ENCODE measurements at regions not wholly inside any gene's neighbourhood (a gene's known extent, or its start where the extent isn't known, plus 50 kb on each side); places are given as distances from the start of the nearest gene placed in this dataset.
"Not testable (repeated sequence)": the region's sequence is repeated elsewhere in the genome, so short reads cannot be mapped to it uniquely, and the experiment has no call there.

- not testable (repeated sequence) for H3K27ac ChIP-seq (ENCODE audit: low read length); H2AFZ ChIP-seq (ENCODE audit: low read depth, low read length); DNase-seq; H3K36me3 ChIP-seq (ENCODE audit: insufficient read depth, low read length); ATAC-seq (ENCODE audit: insufficient read depth, low read depth); H3K9me3 ChIP-seq (ENCODE audit: insufficient read depth, low read length, severe bottlenecking); H4K20me1 ChIP-seq (ENCODE audit: insufficient read depth, low read length); H3K4me2 ChIP-seq (ENCODE audit: insufficient read depth, low read length); H3K9ac ChIP-seq (ENCODE audit: low read depth, low read length); H3K79me2 ChIP-seq (ENCODE audit: insufficient read depth, low read length); H3K4me3 ChIP-seq (ENCODE audit: low read depth in 1 of 2, low read length in 2 of 2); H3K4me1 ChIP-seq (ENCODE audit: insufficient read depth, low read length); H3K27me3 ChIP-seq (ENCODE audit: insufficient read depth, low read length, poor library complexity)
These were observed 57.3 kb upstream of the METTL9 start for GRCh38 chr16:21542075-21542474.

GRCh38 chr16:21542491-21543124, 56.8 kb upstream of the METTL9 start:
- not testable (repeated sequence) for H3K36me3 ChIP-seq (ENCODE audit: insufficient read depth, low read length); H3K4me1 ChIP-seq (ENCODE audit: insufficient read depth, low read length); H3K9me3 ChIP-seq (ENCODE audit: insufficient read depth, low read length, severe bottlenecking); H3K9ac ChIP-seq (ENCODE audit: low read depth, low read length); H3K4me2 ChIP-seq (ENCODE audit: insufficient read depth, low read length); H4K20me1 ChIP-seq (ENCODE audit: insufficient read depth, low read length); H3K27ac ChIP-seq (ENCODE audit: low read length); H3K27me3 ChIP-seq (ENCODE audit: insufficient read depth, low read length, poor library complexity); H3K4me3 ChIP-seq (ENCODE audit: low read depth in 1 of 2, low read length in 2 of 2); DNase-seq; H2AFZ ChIP-seq (ENCODE audit: low read depth, low read length); H3K79me2 ChIP-seq (ENCODE audit: insufficient read depth, low read length)
- peak; percentile 59 for ATAC-seq (ENCODE audit: insufficient read depth, low read depth)

DNA sequence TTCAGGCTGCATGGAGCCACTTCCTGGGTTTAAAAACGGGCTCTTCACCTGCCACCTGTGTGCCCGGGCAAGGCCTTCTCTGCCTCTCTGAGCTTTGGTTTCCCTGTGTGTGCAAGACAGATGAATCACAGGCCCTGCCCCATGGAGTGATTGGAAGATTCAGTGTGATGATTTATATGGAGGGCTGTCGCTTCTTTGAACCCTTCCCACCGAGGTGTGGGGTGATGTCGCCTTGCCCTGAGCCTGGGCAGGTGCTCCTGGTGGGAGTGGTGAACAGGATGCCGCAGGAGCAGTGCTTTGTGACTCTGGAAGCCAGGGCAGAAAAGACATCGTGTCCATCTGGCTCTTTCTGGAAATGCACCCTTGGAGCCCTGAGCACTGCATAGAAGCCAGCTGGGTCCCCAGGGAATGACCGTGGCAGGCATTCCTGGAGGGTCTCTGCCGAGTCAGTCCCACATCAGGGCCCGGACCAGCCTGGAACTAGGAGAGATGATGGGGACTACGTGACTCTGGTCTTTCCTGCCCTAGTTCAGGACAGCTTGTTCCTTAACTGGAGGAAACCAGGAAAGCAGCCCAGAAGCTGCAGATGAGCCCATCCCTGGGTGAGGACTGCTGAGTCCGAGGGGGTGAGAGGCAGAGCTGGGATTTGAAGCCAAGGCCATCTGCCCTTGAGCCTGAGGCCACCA, 56.1 kb upstream of the METTL9 start:
- not testable (repeated sequence) for H2AFZ ChIP-seq (ENCODE audit: low read depth, low read length); H3K36me3 ChIP-seq (ENCODE audit: insufficient read depth, low read length); H3K9me3 ChIP-seq (ENCODE audit: insufficient read depth, low read length, severe bottlenecking); H3K27ac ChIP-seq (ENCODE audit: low read length); H3K4me1 ChIP-seq (ENCODE audit: insufficient read depth, low read length); H4K20me1 ChIP-seq (ENCODE audit: insufficient read depth, low read length); H3K9ac ChIP-seq (ENCODE audit: low read depth, low read length); H3K79me2 ChIP-seq (ENCODE audit: insufficient read depth, low read length); DNase-seq; H3K27me3 ChIP-seq (ENCODE audit: insufficient read depth, low read length, poor library complexity); H3K4me2 ChIP-seq (ENCODE audit: insufficient read depth, low read length); ATAC-seq (ENCODE audit: insufficient read depth, low read depth); H3K4me3 ChIP-seq (ENCODE audit: low read depth in 1 of 2, low read length in 2 of 2)

DNA sequence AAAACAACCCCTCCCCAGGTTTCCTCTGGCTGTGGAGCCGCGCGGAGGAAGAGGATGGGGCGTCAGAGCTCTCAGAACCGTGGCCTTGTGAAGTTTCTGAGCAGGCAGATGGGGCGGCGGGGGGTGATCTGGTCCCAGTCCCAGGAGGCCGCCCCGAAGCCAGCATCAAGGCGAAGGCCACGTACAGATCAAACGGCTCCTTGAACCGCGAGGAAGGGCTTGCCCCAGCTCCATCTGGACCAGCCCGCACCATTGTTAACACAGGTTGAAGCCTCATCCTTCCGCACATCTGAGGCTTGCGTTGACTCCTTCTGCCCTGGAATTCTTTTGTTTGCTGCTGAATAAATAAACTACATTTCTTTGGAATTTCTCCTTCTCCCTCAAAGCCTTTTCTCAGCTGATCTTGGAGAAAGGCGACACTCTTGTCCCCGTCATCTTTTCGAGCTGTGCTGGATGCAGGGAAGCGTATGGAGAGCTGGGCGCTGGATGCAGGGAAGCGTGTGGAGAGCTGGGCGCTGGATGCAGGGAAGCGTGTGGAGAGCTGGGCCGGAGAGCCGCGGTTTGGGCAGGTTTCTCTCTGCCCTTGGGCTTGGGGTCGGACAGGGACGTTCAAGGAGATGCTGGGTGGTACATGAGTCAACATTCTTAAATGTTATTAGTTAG, 53.6 kb upstream of the METTL9 start:
- H4K20me1 ChIP-seq (ENCODE audit: insufficient read depth, low read length); H3K27ac ChIP-seq (ENCODE audit: low read length); H3K79me2 ChIP-seq (ENCODE audit: insufficient read depth, low read length); H2AFZ ChIP-seq (ENCODE audit: low read depth, low read length); H3K36me3 ChIP-seq (ENCODE audit: insufficient read depth, low read length); H3K4me3 ChIP-seq (ENCODE audit: low read depth in 1 of 2, low read length in 2 of 2); ATAC-seq (ENCODE audit: insufficient read depth, low read depth); H3K9ac ChIP-seq (ENCODE audit: low read depth, low read length); H3K4me2 ChIP-seq (ENCODE audit: insufficient read depth, low read length); H3K27me3 ChIP-seq (ENCODE audit: insufficient read depth, low read length, poor library complexity); DNase-seq; H3K4me1 ChIP-seq (ENCODE audit: insufficient read depth, low read length); H3K9me3 ChIP-seq (ENCODE audit: insufficient read depth, low read length, severe bottlenecking): not testable (repeated sequence)

DNA sequence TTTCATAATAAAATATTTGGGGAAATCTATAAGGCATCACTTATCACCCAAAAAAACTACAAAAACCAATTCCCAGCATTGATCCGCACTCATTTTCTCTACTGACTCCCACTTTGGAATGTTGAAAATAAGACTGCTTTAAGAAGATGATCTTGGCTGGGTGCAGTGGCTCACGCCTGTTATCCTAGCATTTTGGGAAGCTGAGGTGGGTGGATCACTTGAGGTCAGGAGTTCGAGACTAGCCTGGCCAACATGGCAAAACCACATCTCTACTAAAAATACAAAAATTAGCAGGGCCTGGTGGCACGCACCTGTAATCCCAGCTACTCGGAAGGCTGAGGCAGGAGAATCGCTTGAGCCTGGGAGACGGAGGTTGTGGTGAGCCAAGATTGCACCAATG, 50.0 kb upstream of the METTL9 start:
- H3K4me2 ChIP-seq (ENCODE audit: insufficient read depth, low read length); H3K4me1 ChIP-seq (ENCODE audit: insufficient read depth, low read length); H3K9ac ChIP-seq (ENCODE audit: low read depth, low read length); ATAC-seq (ENCODE audit: insufficient read depth, low read depth); H3K4me3 ChIP-seq (ENCODE audit: low read depth in 1 of 2, low read length in 2 of 2); DNase-seq; H3K27ac ChIP-seq (ENCODE audit: low read length); H2AFZ ChIP-seq (ENCODE audit: low read depth, low read length); H3K9me3 ChIP-seq (ENCODE audit: insufficient read depth, low read length, severe bottlenecking); H4K20me1 ChIP-seq (ENCODE audit: insufficient read depth, low read length); H3K27me3 ChIP-seq (ENCODE audit: insufficient read depth, low read length, poor library complexity); H3K79me2 ChIP-seq (ENCODE audit: insufficient read depth, low read length); H3K36me3 ChIP-seq (ENCODE audit: insufficient read depth, low read length): not testable (repeated sequence)

All from DND-41 (cell line).